Fibroblast of skin of right biceps (primary cell): ENCODE measurements at regions not wholly inside any gene's neighbourhood (a gene's known extent, or its start where the extent isn't known, plus 50 kb on each side); places are given as distances from the start of the nearest gene placed in this dataset.
"Not testable (repeated sequence)": the region's sequence is repeated elsewhere in the genome, so short reads cannot be mapped to it uniquely, and the experiment has no call there.

Experiments used
- DNase-seq: peaks from one replicate; pipeline ENCODE4 v3.0.0-alpha.2; 2013

GRCh38 chr4:25474690-25475089 is 97.6 kb downstream of the ANAPC4 start:
- no peak for DNase-seq

- peak; percentile 23 for DNase-seq
Observed at GRCh38 chr4:25477221-25477620, 100.2 kb downstream of the ANAPC4 start.

DNA sequence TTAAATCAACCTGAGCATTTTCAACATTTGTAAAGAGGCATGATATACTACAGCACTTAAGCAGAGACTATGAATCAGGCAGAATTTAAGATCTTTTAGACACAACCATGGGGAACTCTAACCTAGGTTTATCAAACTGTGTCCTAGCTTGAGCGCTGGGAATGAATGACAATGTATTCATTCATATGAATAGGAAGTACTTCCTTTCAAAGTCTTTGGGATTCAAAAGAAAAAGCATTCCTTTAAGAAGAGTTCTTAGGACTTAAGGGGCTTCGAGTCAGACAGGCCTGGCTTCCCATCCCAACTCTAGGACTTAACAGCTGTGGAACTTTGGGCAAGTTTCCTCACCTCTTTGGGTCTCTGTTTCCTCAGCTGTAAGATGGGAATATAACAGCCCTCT is 104.6 kb downstream of the ANAPC4 start:
- DNase-seq, result no peak

DNA sequence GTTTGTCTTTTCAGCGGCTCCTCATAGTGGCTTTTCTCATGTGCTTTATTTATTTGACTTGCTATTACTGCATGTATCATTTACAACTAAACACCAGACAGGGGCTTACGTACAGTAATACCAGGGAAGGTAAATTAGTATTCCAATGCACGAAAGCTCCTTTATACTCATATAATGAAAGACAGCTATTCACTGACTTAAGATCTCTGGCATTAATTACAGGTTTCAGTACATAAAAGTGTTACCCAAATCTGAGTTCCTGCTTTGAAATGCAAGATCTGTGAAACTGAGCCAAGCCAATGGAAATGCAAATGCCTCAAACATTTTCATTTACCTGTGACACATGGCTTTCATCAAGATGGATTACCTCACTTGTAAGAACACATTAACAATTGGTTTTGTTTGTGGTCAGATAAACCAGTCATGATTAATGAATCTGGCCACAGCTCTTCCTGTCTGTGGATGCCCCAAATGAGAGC is 107.2 kb downstream of the ANAPC4 start:
- no peak for DNase-seq

GRCh38 chr4:25485104-25485503 is 108.0 kb downstream of the ANAPC4 start:
- no peak for DNase-seq

DNA sequence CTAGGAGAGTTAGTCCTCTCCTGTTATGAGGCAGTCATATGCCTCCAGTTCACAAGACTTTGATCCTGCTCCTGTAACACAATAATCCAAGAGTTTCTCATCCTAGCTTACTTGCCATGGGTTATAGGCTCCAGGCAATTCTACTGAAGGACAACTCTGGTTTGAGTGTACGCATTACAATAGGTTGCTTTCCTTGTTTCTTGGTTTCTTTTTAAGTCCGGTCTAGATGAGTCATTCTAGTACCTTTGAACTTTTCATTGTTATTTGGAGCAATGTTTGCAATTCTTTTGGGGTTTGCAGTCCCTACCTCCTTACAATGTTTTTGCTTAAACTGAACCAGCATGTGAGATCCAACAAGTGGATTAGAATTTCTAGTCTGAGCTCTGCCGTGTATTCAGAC is 109.1 kb downstream of the ANAPC4 start:
- no peak for DNase-seq

- DNase-seq, result no peak
Observed at GRCh38 chr4:25487155-25487554, 110.1 kb downstream of the ANAPC4 start.

DNA sequence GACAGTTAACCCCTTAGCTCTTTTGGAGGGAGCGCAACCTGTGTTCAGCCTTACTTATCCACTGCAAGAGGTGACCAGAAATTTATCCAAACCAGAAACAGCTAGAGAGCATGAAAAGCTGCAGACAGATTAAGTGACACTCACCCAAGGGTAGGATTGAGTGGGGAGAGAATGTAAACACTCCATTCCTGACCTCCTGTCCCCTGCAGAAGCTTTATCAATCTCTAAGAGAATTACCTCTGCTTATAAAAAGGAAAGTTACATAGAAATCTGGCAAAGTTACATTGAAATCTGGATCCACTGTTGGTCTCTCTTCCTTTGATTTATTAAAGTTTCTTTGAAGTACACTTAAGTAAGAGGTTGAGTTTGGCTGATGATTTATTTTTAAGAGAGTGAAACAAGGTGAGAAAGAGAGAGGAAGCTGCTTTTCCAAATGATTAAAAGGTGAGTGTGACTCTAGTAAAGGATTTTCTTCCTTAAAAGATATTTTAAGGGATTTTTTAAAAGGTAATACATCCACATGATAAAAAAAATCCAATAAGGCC is 112.3 kb downstream of the ANAPC4 start:
- DNase-seq, result no peak

- no peak for DNase-seq
Observed at GRCh38 chr4:25493466-25493865, 116.4 kb downstream of the ANAPC4 start.

GRCh38 chr4:25494166-25494565 is 117.1 kb downstream of the ANAPC4 start:
- DNase-seq, result no peak

- no peak for DNase-seq
Observed at GRCh38 chr4:25500626-25501316, 123.7 kb downstream of the ANAPC4 start.

DNA sequence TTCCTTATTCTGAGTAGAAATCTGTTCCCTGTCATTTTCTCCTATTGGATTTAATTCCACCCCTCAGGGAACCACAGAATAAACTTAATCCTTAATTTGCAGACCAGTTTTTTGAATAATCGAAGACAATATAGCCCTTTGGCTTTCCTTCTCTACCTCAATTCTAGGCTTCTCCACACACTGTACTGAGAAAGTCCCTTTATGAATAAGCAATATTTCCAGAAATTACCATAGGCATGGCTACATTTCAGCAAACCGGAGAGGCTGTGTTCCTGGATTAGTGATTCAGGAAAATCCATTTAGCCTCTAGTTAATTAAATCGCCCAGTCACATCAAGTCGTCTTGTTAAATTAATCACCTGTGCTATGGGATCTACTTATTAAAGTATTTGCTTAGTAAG is 125.1 kb downstream of the ANAPC4 start:
- DNase-seq, result no peak

GRCh38 chr4:25503779-25504178 is 126.7 kb downstream of the ANAPC4 start:
- DNase-seq, result no peak

DNA sequence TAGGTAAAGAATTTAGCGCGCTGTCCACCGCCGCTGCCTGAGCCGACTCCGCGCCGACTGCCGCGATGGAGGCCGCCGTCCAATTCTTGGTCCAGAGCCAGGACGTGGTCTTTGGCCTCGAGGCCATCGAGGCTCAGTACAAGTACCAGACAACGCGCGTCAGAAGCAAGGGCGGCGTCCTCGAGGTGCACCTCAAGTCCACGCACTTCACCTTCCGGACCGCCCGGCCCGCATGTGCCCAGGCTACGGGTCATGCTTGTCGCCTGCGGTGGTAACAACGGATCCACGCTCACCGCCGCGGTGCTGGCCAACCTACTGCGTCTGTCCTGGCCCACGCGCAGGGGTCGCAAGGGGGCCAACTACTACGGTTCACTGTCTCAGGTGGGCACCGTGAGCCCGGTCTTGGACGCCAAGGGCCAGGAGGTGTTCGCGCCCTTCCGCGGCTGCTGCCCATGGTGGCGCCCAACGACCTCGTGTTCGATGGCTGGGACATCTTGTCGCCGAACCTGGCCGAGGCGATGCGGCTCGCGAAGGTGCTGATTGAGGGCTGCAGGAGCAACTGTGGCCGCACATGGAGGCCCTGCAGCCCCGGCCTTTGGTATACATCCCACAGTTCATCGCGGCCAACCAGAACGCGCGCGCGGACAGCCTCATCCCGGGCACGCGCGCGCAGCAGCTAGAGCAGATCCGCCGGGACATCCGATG is 128.0 kb downstream of the ANAPC4 start:
- DNase-seq, result no peak

DNA sequence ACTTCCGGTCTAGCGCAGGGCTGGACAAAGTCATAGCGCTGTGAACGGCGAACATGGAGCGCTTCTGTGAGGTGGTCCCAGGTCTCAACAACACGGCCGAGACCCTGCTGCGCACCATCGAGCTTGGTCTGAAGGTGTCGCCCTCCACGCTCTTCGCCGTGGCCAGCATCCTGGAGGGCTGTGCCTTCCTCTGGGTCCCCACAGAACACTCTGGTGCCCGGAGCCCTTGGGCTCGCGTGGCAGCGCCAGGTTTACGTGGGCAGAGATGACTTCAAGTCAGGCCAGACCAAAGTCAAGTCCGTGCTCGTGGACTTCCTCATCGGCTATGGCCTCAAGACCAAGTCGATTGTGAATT is 128.6 kb downstream of the ANAPC4 start:
- DNase-seq, result no peak

DNA sequence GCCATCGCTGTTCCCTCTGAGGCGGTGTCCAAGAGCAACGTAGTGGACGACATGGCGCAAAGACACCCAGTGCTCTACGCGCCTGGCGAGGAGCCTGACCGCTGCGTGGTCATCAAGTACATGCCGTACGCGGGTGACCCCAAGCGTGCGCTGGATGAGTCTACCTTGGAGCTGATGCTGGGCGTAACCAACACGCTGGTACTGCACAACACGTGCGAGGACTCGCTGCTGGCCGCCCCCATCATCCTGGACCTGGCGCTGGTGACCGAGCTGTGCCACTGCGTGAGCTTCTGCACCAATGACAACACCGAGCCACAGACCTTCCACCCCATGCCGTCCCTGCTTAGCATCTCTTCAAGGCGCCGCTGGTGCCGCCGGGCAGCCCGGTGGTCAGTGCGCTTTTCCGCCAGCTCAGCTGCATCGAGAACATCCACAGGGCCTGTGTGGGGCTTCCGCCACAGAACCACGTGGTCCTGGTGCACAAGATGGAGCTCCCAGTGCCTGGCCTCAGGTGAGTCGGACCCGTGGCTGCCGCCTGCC is 129.0 kb downstream of the ANAPC4 start:
- no peak for DNase-seq

- peak; percentile 43 for DNase-seq
Observed at GRCh38 chr4:25509646-25510045, 132.6 kb downstream of the ANAPC4 start.

DNA sequence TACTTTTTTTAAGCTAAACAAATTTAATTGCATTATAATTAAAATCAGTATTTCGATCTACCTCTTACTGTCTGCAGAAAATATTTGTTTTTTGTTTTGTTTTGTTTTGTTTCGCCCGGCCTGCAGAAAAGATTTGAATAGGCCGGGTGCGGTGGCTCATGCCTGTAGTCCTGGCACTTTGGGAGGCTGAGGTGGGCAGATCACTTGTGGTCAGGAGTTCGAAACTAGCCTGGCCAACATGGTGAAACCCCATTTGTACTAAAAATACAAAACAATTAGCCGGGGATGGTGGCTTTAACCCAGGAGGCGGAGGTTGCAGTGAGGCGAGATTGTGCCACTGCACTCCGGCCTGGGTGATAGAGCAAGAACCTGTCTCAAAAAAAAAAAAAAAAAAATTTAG is 134.8 kb downstream of the ANAPC4 start:
- not testable (repeated sequence) for DNase-seq

- DNase-seq, result no peak
Observed at GRCh38 chr4:25513814-25514213, 136.8 kb downstream of the ANAPC4 start.

DNA sequence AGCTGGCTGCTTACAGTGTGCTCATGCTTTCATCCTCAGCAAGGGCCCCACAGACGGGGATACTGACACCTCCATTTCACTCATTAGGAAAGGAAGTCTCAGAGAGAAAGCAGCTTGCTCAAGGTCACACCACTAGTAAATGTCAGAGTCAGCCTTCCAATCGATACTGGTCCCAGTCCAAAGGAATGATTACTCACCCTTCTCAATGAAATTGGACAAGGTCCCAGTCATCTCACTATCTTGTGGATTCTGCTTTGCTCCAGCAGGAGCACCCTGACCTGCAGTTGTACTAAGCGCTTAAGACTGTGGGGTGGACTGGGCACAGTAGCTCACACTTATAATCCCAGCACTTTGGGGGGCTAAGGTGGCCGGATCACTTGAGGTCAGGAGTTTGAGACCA is 132.2 kb upstream of the SLC34A2 start:
- DNase-seq, result peak; percentile 9

GRCh38 chr4:25524663-25525062 is 131.0 kb upstream of the SLC34A2 start:
- no peak for DNase-seq

GRCh38 chr4:25525896-25526295 is 129.8 kb upstream of the SLC34A2 start:
- DNase-seq, result no peak

GRCh38 chr4:25527034-25527433 is 128.6 kb upstream of the SLC34A2 start:
- DNase-seq, result no peak

- no peak for DNase-seq
Observed at GRCh38 chr4:25528391-25528790, 127.3 kb upstream of the SLC34A2 start.
